ENCODE measurements at regions not wholly inside any gene's neighbourhood (a gene's known extent, or its start where the extent isn't known, plus 50 kb on each side); places are given as distances from the start of the nearest gene placed in this dataset.
A peak's percentile ranks its signal among the peaks of the same experiment; 100 is the strongest.

- no peaks in the 10 kb centered on the region for H3K36me3 ChIP-seq (ENCODE audit: control insufficient read depth, insufficient read depth, low read length)
These were observed 144.3 kb upstream of the WWC1 start for GRCh38 chr5:168147106-168147505.

GRCh38 chr5:168147568-168148360 lies 143.7 kb upstream of the WWC1 start:
- H3K27me3 ChIP-seq (replicated peaks; ENCODE audit: control insufficient read depth, insufficient read depth, low read length) = no peaks in the 10 kb centered on the region; the same call in 1 of the 2 replicates
- H3K36me3 ChIP-seq (ENCODE audit: control insufficient read depth, insufficient read depth, low read length) = no peaks in the 10 kb centered on the region
- no peak for TF ChIP-seq CTCF (IDR thresholded peaks at IDR 0.05; ENCODE audit: insufficient read depth, low read length, poor library complexity, severe bottlenecking)
- no peak overlapping the region for H3K4me3 ChIP-seq (replicated peaks; ENCODE audit: low read depth, low read length)
- DNase-seq (ENCODE audit: extremely low read depth, insufficient read length) = no peak

More at GRCh38 chr5:168147106-168147505, 144.3 kb upstream of the WWC1 start:
- H3K4me3 ChIP-seq (replicated peaks; ENCODE audit: low read depth, low read length) = no peak overlapping the region
- no peak for DNase-seq (ENCODE audit: extremely low read depth, insufficient read length)
- no peaks in the 10 kb centered on the region; the same call in 1 of the 2 replicates for H3K27me3 ChIP-seq (replicated peaks; ENCODE audit: control insufficient read depth, insufficient read depth, low read length)
- TF ChIP-seq CTCF (IDR thresholded peaks at IDR 0.05; ENCODE audit: insufficient read depth, low read length, poor library complexity, severe bottlenecking) = no peak

- H3K4me3 ChIP-seq (replicated peaks; ENCODE audit: low read depth, low read length) = no peak overlapping the region
- no peaks in the 10 kb centered on the region; the same call in 1 of the 2 replicates for H3K27me3 ChIP-seq (replicated peaks; ENCODE audit: control insufficient read depth, insufficient read depth, low read length)
- no peak for TF ChIP-seq CTCF (IDR thresholded peaks at IDR 0.05; ENCODE audit: insufficient read depth, low read length, poor library complexity, severe bottlenecking)
- no peaks in the 10 kb centered on the region for H3K36me3 ChIP-seq (ENCODE audit: control insufficient read depth, insufficient read depth, low read length)
- DNase-seq (ENCODE audit: extremely low read depth, insufficient read length) = peak; percentile 63
These were observed 140.4 kb upstream of the WWC1 start for GRCh38 chr5:168151041-168151440.

GRCh38 chr5:168152660-168153059 lies 138.8 kb upstream of the WWC1 start:
- Histone ChIP-seq H3K4me3 (replicated peaks; ENCODE audit: low read depth, low read length) (no peak overlapping the region), H3K27me3 (replicated peaks; ENCODE audit: control insufficient read depth, insufficient read depth, low read length) (peaks cover 2% of the 10 kb centered on the region), H3K36me3 (ENCODE audit: control insufficient read depth, insufficient read depth, low read length) (no peaks in the 10 kb centered on the region)
- DNase-seq (ENCODE audit: extremely low read depth, insufficient read length) = peak; percentile 42
- TF ChIP-seq CTCF (IDR thresholded peaks at IDR 0.05; ENCODE audit: insufficient read depth, low read length, poor library complexity, severe bottlenecking) = no peak

- DNase-seq (ENCODE audit: extremely low read depth, insufficient read length) = no peak
- Histone ChIP-seq H3K36me3 (ENCODE audit: control insufficient read depth, insufficient read depth, low read length) (no peaks in the 10 kb centered on the region), H3K27me3 (replicated peaks; ENCODE audit: control insufficient read depth, insufficient read depth, low read length) (peaks cover 2% of the 10 kb centered on the region), H3K4me3 (replicated peaks; ENCODE audit: low read depth, low read length) (no peak overlapping the region)
- no peak for TF ChIP-seq CTCF (IDR thresholded peaks at IDR 0.05; ENCODE audit: insufficient read depth, low read length, poor library complexity, severe bottlenecking)
These were observed 138.1 kb upstream of the WWC1 start for GRCh38 chr5:168153263-168153875.
